ENCODE measurements at regions not wholly inside any gene's neighbourhood (a gene's known extent, or its start where the extent isn't known, plus 50 kb on each side); places are given as distances from the start of the nearest gene placed in this dataset.

- Histone ChIP-seq H3K27me3 (ENCODE audit: insufficient read depth, low read length) (no peaks in the 10 kb centered on the region), H3K9me3 (ENCODE audit: insufficient read depth, low read depth, low read length) (no peaks in the 10 kb centered on the region), H3K27ac (ENCODE audit: low read depth, low read length) (no peak overlapping the region), H3K9ac (ENCODE audit: low read length) (no peak overlapping the region), H3K79me2 (ENCODE audit: insufficient read depth, low read length) (no peaks in the 10 kb centered on the region), H3K4me1 (ENCODE audit: insufficient read depth, low read length) (peaks cover 10% of the 10 kb centered on the region), H2AFZ (ENCODE audit: low read depth, low read length) (no peak overlapping the region), H3K36me3 (ENCODE audit: insufficient read depth, low read length) (no peaks in the 10 kb centered on the region), H4K20me1 (ENCODE audit: insufficient read depth, low read length) (no peaks in the 10 kb centered on the region), H3K4me2 (ENCODE audit: low read length) (no peak overlapping the region), H3K4me3 (ENCODE audit: insufficient read depth, low read depth, low read length) (no peak overlapping the region)
- DNase-seq (ENCODE audit: low read depth) = no peak
- Mint-ChIP-seq H3K27me3 (ENCODE audit: low read depth, unreplicated experiment) (no peaks in the 10 kb centered on the region), H3K4me3 (ENCODE audit: unreplicated experiment) (no peak overlapping the region), H3K4me1 (ENCODE audit: low read depth, unreplicated experiment) (peaks cover 19% of the 10 kb centered on the region), H3K27ac (ENCODE audit: unreplicated experiment) (no peak overlapping the region), H3K9me3 (ENCODE audit: unreplicated experiment) (no peaks in the 10 kb centered on the region), H3K36me3 (ENCODE audit: low read depth, unreplicated experiment) (no peaks in the 10 kb centered on the region)
- no peak for FAIRE-seq
- TF ChIP-seq CTCF (IDR thresholded peaks at IDR 0.05; ENCODE audit: insufficient read depth, low read depth, low read length) = no peak
- TF ChIP-seq EZH2 (IDR thresholded peaks at IDR 0.05; ENCODE audit: insufficient read depth, low read length) = no peak
These were observed 84.3 kb upstream of the PREP start for GRCh38 chr6:105487040-105487790.

- Histone ChIP-seq H3K4me3 (ENCODE audit: insufficient read depth, low read depth, low read length) (no peak overlapping the region), H3K79me2 (ENCODE audit: insufficient read depth, low read length) (no peaks in the 10 kb centered on the region), H2AFZ (ENCODE audit: low read depth, low read length) (no peak overlapping the region), H3K9ac (ENCODE audit: low read length) (no peak overlapping the region), H3K27ac (ENCODE audit: low read depth, low read length) (no peak overlapping the region), H3K27me3 (ENCODE audit: insufficient read depth, low read length) (no peaks in the 10 kb centered on the region), H3K36me3 (ENCODE audit: insufficient read depth, low read length) (no peaks in the 10 kb centered on the region), H3K9me3 (ENCODE audit: insufficient read depth, low read depth, low read length) (no peaks in the 10 kb centered on the region), H4K20me1 (ENCODE audit: insufficient read depth, low read length) (no peaks in the 10 kb centered on the region), H3K4me1 (ENCODE audit: insufficient read depth, low read length) (peaks cover 10% of the 10 kb centered on the region), H3K4me2 (ENCODE audit: low read length) (no peak overlapping the region)
- no peak for DNase-seq (ENCODE audit: low read depth)
- no peak overlapping the region for H3K27ac Mint-ChIP-seq (ENCODE audit: unreplicated experiment)
- H3K4me1 Mint-ChIP-seq (ENCODE audit: low read depth, unreplicated experiment) = peaks cover 21% of the 10 kb centered on the region
- no peaks in the 10 kb centered on the region for H3K9me3 Mint-ChIP-seq (ENCODE audit: unreplicated experiment)
- no peaks in the 10 kb centered on the region for H3K36me3 Mint-ChIP-seq (ENCODE audit: low read depth, unreplicated experiment)
- FAIRE-seq = no peak
- TF ChIP-seq CTCF (IDR thresholded peaks at IDR 0.05; ENCODE audit: insufficient read depth, low read depth, low read length) (no peak), EZH2 (IDR thresholded peaks at IDR 0.05; ENCODE audit: insufficient read depth, low read length) (no peak)
- no peak overlapping the region for H3K4me3 Mint-ChIP-seq (ENCODE audit: unreplicated experiment)
- H3K27me3 Mint-ChIP-seq (ENCODE audit: low read depth, unreplicated experiment) = no peaks in the 10 kb centered on the region
These were observed 82.6 kb upstream of the PREP start for GRCh38 chr6:105485456-105485855.
